Osteocyte (in vitro differentiated cells): ENCODE measurements at regions not wholly inside any gene's neighbourhood (a gene's known extent, or its start where the extent isn't known, plus 50 kb on each side); places are given as distances from the start of the nearest gene placed in this dataset.

Source experiments
- DNase-seq: peaks from one replicate; pipeline ENCODE4 v3.0.0; 2021; ENCODE audit warnings: mixed read lengths; ENCODE audit not compliant: unreplicated experiment; ENCODE audit errors: extremely low spot score
- H3K27ac Mint-ChIP-seq: one replicate; pipeline ENCODE4 v1.8.0; 2021; ENCODE audit warnings: mild to moderate bottlenecking, mixed read lengths; ENCODE audit not compliant: unreplicated experiment
- H3K27me3 Mint-ChIP-seq: one replicate; pipeline ENCODE4 v1.8.0; 2021; ENCODE audit warnings: mixed read lengths; ENCODE audit not compliant: unreplicated experiment
- H3K36me3 Mint-ChIP-seq: one replicate; pipeline ENCODE4 v1.8.0; 2021; ENCODE audit warnings: mixed read lengths; ENCODE audit not compliant: unreplicated experiment
- H3K4me1 Mint-ChIP-seq: one replicate; pipeline ENCODE4 v1.8.0; 2021; ENCODE audit warnings: mixed read lengths; ENCODE audit not compliant: unreplicated experiment
- H3K4me3 Mint-ChIP-seq: one replicate; pipeline ENCODE4 v1.8.0; 2021; ENCODE audit warnings: mild to moderate bottlenecking, moderate library complexity, mixed read lengths; ENCODE audit not compliant: unreplicated experiment
- H3K9me3 Mint-ChIP-seq: one replicate; pipeline ENCODE4 v1.8.0; 2021; ENCODE audit warnings: mixed read lengths; ENCODE audit not compliant: unreplicated experiment
- TF ChIP-seq, protein P1 (sequence below): fragments of 200-600 bp; sonication (generic); IDR thresholded peaks from 2 replicates; pipeline ENCODE4 v1.5.0; 2021; ENCODE audit warnings: antibody characterized with exemption, mild to moderate bottlenecking, moderate library complexity

DNA sequence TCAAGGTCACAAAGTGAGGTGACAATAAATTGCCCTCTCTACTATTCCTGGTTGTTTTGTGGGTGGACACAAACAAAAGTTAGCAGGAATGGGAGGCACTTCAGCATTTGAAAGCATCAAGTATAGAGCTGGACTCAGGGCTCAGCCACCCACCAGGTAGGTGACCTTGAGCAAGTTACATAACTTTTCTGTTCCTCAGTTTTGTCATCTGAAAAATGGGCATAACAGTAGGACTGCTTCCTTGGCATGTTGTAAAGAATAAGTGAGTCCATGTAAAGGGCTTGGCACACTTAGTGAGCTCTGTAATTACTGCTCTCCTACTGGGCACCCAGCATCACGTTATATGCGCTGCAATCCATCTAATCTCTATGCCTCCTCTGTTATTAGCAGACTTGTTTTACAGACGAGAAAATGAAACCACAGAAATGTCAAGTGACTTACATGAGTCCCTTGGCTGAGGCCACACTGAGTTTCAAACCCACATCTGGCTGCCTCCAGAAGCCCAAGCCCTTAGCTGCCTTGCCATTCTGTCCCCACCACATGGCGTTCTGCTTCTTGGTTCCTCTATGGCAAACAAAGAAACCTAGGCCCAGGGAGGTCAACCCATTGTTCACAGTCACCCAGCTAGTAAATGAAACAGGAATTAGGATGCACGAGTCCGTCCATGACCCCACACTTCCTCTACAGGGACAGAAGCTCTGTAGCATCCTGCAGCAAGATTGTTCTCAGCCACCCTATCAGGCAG is 63.2 kb upstream of the SLC24A4 start:
- Mint-ChIP-seq H3K36me3 (no peaks in the 10 kb centered on the region), H3K27ac (no peak overlapping the region), H3K9me3 (no peaks in the 10 kb centered on the region), H3K4me1 (no peaks in the 10 kb centered on the region), H3K4me3 (no peak overlapping the region), H3K27me3 (peaks cover 15% of the 10 kb centered on the region)
- TF ChIP-seq, protein P1, sequence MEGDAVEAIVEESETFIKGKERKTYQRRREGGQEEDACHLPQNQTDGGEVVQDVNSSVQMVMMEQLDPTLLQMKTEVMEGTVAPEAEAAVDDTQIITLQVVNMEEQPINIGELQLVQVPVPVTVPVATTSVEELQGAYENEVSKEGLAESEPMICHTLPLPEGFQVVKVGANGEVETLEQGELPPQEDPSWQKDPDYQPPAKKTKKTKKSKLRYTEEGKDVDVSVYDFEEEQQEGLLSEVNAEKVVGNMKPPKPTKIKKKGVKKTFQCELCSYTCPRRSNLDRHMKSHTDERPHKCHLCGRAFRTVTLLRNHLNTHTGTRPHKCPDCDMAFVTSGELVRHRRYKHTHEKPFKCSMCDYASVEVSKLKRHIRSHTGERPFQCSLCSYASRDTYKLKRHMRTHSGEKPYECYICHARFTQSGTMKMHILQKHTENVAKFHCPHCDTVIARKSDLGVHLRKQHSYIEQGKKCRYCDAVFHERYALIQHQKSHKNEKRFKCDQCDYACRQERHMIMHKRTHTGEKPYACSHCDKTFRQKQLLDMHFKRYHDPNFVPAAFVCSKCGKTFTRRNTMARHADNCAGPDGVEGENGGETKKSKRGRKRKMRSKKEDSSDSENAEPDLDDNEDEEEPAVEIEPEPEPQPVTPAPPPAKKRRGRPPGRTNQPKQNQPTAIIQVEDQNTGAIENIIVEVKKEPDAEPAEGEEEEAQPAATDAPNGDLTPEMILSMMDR, result no peak
- no peak for DNase-seq

DNA sequence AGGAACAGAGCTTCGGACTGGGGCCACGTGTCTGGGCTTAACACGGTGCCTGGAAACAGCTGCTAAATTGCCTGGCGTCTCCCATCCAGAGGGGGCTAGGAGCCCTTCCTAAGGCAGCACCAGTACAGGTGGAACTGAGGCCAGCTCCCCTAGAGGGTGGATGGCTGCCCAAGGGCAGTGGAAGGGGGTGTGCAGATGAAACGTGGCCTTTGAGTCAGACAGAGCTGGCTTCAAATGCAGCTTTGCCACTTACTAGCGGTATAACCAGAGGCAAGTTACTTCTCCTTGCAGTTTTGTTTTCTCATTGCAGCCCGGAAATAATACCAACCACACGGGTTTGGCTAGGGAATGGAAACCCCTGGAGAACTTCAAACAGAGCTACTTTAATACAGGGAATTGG is 59.3 kb upstream of the SLC24A4 start:
- Mint-ChIP-seq H3K27me3 (peaks cover 15% of the 10 kb centered on the region), H3K4me3 (no peak overlapping the region), H3K9me3 (no peaks in the 10 kb centered on the region), H3K4me1 (no peaks in the 10 kb centered on the region), H3K27ac (no peak overlapping the region), H3K36me3 (no peaks in the 10 kb centered on the region)
- TF ChIP-seq, protein P1, result no peak
- DNase-seq, result no peak

DNA sequence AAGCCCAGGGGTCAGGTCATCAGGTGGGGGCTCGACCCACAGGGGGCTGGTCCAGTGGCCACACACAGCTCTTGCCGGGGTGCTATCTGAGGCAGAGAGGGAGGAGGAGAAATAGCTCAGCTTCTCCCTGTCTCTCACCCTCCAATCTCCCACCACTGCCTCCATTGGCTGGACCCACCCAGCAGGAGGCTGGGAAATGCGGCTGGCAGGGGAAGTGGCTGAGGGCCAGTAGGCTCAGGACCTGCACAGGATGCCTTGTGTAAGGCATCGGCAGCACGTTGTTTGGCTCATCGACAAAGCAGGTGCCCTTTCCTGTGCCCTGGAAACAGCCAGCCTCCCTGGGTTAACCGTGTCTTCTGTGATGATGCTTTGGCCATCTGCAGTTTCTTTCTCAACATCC is 58.8 kb upstream of the SLC24A4 start:
- no peaks in the 10 kb centered on the region for H3K36me3 Mint-ChIP-seq
- H3K9me3 Mint-ChIP-seq, result no peaks in the 10 kb centered on the region
- TF ChIP-seq, protein P1, result no peak
- H3K4me3 Mint-ChIP-seq, result no peak overlapping the region
- no peak for DNase-seq
- no peaks in the 10 kb centered on the region for H3K4me1 Mint-ChIP-seq
- H3K27me3 Mint-ChIP-seq, result peaks cover 15% of the 10 kb centered on the region
- no peak overlapping the region for H3K27ac Mint-ChIP-seq

DNA sequence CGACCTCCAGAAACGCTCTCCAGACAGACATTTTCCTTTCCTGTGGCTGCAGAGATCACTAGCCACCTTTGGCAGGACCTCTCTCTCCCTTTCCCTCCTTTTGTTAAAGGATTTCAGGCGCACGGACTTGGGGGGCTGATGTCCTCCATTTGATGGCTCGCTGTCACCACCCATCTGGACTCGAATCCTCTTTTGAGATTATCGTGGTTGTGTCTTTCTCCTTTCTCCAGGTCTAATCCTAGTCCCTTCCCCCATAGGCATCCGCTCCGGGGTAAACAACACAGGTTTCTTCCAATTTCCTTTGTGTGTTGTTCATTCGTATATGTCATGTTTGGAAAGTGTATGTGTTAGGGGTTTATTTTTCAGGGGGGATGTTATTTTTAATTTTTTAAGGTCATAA is 56.7 kb upstream of the SLC24A4 start:
- Mint-ChIP-seq H3K9me3 (no peaks in the 10 kb centered on the region), H3K4me3 (no peak overlapping the region), H3K36me3 (no peaks in the 10 kb centered on the region), H3K4me1 (no peaks in the 10 kb centered on the region), H3K27me3 (peaks cover 24% of the 10 kb centered on the region), H3K27ac (no peak overlapping the region)
- no peak for DNase-seq
- TF ChIP-seq, protein P1, result no peak
